ENCODE measurements at regions not wholly inside any gene's neighbourhood (a gene's known extent, or its start where the extent isn't known, plus 50 kb on each side); places are given as distances from the start of the nearest gene placed in this dataset.

DNA sequence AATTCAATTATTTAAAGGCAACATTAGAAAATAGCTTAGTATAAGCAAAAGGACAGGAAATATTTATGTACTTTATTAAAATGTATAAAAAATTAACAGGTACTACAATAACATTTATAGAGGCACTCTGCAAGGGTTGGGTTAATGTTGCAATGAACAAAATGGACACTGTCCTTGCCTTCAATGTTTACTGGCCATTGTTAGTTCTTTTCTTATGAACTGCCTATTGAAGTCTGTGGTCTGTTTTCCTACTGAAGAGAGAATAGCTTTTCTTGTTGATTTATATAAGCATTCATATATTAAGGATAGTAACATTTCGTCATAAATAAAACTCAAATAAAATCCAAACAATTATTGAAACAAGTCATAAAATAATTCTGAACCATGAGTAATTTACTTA is 135.3 kb upstream of the BEND6 start:
- no peak overlapping the region for H3K27ac ChIP-seq (replicated peaks)
- H3K4me3 ChIP-seq (replicated peaks; ENCODE audit: insufficient read depth, low read length), result no peak overlapping the region
- no peak for DNase-seq (ENCODE audit: low read depth in 1 of 2, low spot score in 1 of 2)
- H3K27me3 ChIP-seq (ENCODE audit: insufficient read depth, poor library complexity, severe bottlenecking), result no peaks in the 10 kb centered on the region
- TF ChIP-seq POLR2AphosphoS5 (IDR thresholded peaks at IDR 0.05; ENCODE audit: low read depth) (no peak), REST (IDR thresholded peaks at IDR 0.05; ENCODE audit: insufficient replicate concordance, low read depth) (no peak), GABPA (IDR thresholded peaks at IDR 0.05; ENCODE audit: low read depth) (no peak), CTCF (IDR thresholded peaks at IDR 0.05; ENCODE audit: insufficient read depth, low read length) (no peak)

- Histone ChIP-seq H3K27me3 (ENCODE audit: insufficient read depth, poor library complexity, severe bottlenecking) (no peaks in the 10 kb centered on the region), H3K4me3 (replicated peaks; ENCODE audit: insufficient read depth, low read length) (no peak overlapping the region), H3K27ac (replicated peaks) (no peak overlapping the region)
- no peak for DNase-seq (ENCODE audit: low read depth in 1 of 2, low spot score in 1 of 2)
- TF ChIP-seq GABPA (IDR thresholded peaks at IDR 0.05; ENCODE audit: low read depth) (no peak), POLR2AphosphoS5 (IDR thresholded peaks at IDR 0.05; ENCODE audit: low read depth) (no peak), CTCF (IDR thresholded peaks at IDR 0.05; ENCODE audit: insufficient read depth, low read length) (no peak), SPI1 (IDR thresholded peaks at IDR 0.05; ENCODE audit: borderline replicate concordance, low read depth) (no peak), REST (IDR thresholded peaks at IDR 0.05; ENCODE audit: insufficient replicate concordance, low read depth) (no peak)
Observed at GRCh38 chr6:56816370-56816769, 138.5 kb upstream of the BEND6 start.

DNA sequence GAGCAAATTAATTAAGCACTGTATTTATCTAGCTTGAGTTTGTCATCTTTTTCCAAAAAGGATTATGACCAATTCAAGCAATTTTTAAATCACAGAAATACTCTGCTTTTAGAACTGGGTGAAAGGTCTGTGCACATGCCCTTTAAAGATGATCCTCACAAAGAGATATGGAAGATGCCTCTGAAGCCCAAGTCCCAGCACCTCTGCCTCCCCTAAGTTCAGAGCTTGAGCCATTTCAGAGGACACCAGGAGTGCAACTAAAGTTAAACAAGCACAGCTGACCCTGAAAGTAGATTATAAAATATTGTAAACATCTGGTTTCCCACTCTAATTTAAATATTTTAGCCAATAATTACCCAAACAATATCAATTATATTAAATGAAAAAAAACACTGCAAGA is 139.5 kb upstream of the BEND6 start:
- DNase-seq (ENCODE audit: low read depth in 1 of 2, low spot score in 1 of 2), result no peak
- no peak overlapping the region for H3K4me3 ChIP-seq (replicated peaks; ENCODE audit: insufficient read depth, low read length)
- H3K27me3 ChIP-seq (ENCODE audit: insufficient read depth, poor library complexity, severe bottlenecking), result no peaks in the 10 kb centered on the region
- H3K27ac ChIP-seq (replicated peaks), result no peak overlapping the region
- no peak for TF ChIP-seq POLR2AphosphoS5 (IDR thresholded peaks at IDR 0.05; ENCODE audit: low read depth)
- TF ChIP-seq REST (IDR thresholded peaks at IDR 0.05; ENCODE audit: insufficient replicate concordance, low read depth), result no peak
- no peak for TF ChIP-seq GABPA (IDR thresholded peaks at IDR 0.05; ENCODE audit: low read depth)
- no peak for TF ChIP-seq CTCF (IDR thresholded peaks at IDR 0.05; ENCODE audit: insufficient read depth, low read length)
- TF ChIP-seq SPI1 (IDR thresholded peaks at IDR 0.05; ENCODE audit: borderline replicate concordance, low read depth), result no peak
